ENCODE measurements at regions not wholly inside any gene's neighbourhood (a gene's known extent, or its start where the extent isn't known, plus 50 kb on each side); places are given as distances from the start of the nearest gene placed in this dataset.

DNA sequence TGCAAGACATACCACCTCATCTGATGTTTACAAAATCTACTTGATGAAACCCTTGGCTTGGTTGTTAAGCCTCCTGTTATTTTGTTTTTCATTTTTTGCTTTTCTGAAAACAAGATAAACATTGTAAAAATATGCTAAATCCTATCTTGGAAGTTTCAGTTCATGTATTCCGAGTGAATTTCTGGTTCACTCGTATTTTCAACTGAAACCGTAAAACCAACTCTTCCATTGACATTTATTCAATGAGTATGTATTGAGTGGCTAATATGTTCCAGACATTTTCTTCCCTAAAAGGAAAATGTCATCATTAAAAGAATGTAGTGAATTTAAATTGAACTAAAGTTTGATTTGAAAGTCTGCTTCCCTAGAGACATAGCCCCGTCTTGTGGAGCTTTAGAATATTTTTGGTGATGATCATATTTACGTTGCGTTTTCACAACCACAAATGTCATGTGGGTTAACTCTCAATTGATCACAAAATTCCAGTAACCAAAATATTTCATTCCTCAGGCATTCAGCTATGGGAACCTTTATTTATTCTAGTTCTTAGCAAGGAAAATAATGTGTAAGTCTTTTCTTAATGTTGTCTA is 204.2 kb downstream of the MBD2 start:
- no peak for DNase-seq (ENCODE audit: low spot score)

DNA sequence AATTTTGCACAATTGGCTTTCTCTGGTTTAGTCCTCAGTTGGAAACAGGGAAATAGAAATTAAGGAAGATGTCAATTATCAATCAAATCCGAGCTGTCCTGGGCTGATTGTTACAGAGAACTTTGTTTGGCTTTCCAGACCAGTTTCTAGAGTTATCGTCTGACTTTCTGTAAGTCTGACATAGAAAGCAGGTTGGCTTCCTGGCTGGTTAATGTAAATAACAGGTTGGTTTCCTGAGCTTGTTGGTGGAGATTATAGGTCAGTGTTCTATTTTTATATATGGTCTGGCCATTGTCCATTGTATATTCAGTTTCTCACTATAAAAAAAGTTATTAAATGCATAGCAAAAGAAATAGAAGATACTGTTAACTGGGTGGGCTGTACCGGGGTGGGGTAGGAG is 204.8 kb downstream of the MBD2 start:
- DNase-seq (ENCODE audit: low spot score), result no peak

DNA sequence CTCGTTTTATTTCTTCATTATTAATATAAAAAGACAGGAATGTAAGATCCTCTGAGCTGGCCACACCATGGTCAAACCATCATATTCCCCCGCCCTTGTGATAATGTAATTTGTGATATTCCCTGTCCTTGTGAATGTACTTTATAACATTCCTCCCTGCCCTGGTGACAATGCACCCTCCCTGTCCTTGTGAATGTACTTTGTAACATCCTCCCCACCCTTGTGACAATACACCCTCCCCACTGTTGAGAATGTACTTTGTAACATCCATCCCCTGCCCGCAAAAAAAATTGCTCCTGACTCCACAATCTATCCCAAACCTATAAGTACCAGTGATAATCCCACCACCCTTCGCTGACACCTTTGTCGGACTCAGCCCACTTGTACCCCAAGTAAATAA is 211.0 kb downstream of the MBD2 start:
- DNase-seq (ENCODE audit: low spot score), result no peak

DNA sequence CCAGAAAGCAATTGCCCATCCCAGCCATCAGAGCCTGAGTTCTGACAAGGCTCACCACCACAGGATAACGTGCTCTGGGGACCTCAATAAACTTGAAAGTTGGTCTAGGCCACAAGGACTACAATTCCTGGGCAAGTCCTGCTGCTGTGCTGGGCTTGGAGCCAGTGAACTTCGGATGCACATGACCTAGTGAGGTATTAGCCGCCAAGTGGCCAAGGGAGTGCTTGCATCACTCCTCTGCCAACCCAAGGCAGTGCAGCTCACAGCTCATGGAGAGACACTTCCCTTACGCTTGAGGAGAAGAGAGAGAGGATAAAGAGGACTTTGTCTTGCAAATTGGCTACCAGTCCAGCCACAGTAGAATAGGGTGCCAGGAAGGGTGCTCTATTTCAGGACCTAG is 219.6 kb downstream of the MBD2 start:
- peak; percentile 24 for DNase-seq (ENCODE audit: low spot score)

DNA sequence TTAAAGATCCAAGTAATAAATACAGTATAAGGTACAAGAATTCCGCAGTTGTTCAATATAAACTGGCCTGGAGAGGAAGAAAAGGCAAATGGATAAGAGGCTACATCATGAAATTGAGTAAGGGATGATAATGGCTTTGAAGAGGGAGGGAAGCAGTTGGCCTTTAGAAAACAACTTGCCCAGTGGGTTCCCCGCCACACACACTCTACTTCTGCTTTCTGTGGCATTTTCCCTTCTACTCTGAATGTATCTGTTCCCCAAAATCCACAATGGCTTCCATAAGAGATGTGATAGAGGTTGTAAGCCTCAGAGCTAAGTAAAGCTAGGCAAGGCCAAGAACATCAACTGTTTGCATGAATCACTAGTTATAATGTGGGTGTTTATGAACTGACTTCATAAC is 221.3 kb downstream of the MBD2 start:
- DNase-seq (ENCODE audit: low spot score), result no peak

DNA sequence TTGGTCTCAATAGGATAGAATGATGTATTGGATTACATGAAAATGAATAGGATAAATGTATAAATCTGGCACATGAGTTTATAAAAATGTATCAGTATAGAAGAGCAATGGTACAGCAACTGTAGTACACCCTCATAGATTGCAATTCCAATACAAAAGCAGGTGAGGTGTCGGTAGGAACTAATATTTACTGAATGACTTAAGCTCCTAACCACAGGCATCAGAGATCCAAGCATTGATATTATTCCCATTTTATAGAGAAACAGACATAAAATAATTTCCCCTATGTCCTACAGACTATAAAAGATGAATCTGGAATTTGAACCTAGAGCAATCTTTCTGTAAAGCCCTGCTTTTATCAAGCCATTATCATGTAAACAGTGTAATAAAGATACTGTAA is 227.4 kb downstream of the MBD2 start:
- DNase-seq (ENCODE audit: low spot score), result no peak

DNA sequence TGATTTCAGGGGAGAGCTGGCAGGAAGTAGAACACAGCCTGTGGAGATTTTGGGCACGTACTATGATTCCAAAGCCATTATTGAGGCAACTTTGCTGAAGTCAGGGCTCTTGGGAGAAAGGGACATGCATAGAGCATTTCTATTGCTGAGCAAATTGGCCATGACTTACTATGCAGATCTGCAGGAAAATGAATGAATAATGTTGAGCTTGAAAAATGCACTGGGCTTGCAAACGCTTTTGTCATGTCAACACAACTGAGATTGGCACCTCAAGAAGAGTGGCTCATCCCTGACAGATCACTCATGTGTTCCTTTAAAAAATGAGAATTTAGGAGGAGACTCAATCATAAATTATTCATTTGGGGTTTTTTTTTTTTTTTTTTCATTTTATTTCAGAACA is 230.5 kb downstream of the MBD2 start:
- DNase-seq (ENCODE audit: low spot score), result no peak

DNA sequence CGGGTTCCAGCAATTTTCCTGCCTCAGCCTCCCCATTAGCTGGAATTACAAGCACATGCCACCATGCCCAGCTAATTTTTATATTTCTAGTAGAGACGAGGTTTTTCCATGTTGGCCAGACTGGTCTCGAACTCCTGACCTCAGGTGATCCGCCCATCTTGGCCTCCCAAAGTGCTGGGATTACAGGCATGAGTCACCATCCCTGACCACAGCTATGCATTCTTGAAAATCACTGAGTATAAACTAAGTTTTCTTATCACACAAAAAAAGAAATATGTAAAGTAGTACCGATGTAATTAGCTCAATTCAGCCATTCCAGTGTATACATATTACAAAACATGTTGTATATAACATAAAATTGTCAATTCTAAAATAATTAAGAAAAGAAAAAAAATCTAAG is 232.7 kb downstream of the MBD2 start:
- DNase-seq (ENCODE audit: low spot score), result no peak

DNA sequence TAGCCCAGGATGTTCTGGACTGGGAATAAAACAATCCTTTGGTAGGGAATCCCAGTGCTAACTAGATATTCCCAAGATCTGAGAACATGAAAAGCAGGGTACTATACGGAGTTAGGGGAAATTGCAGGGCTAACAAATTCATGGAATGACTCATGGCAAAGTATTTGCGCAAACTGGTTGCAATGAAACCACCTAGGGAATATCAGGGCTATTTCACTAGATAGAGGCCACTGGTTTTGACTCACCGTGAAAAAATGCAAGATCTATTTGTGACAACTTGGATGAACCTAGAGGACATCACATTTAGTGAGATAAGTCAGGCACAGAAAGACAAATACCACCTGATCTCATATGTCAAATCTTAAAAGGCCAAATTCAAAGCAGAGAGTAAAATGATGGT is 233.3 kb downstream of the MBD2 start:
- no peak for DNase-seq (ENCODE audit: low spot score)

DNA sequence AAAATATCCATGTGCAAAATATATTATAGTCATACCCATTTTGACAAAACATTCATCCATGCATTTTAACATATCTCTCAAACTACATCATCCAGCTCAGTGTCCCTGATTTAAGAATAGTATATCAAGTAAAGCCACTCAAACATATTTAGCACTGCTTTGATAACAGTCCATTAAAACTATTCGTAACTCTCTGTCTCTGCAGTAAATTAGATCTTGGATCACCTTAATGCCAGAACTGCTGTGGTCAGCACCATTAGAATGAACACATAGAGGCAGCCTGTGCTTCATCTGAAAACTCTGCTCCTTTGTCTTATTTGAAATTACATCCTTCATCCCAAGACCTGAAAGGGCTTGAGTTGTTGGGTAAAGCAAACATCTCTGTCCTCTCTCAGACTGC is 234.0 kb downstream of the MBD2 start:
- DNase-seq (ENCODE audit: low spot score), result no peak

DNA sequence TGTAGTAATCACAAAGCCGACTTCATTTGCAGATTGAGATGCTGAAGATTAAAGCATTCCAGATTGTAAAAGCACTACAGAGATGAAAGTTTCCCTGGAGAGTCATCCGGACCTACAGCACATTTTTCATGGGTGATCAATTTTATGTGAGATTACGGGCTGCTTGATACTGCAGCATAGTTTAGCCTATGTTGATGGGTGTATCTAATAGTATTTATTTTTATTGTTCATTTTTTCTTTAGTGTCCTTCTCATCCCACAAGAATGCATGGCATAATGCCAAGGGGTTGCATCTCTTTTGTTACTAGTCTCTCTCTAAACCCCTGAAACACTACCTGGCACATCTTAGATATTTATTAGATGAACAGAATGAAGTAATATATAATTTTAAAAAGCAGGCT is 240.4 kb downstream of the MBD2 start:
- no peak for DNase-seq (ENCODE audit: low spot score)

DNA sequence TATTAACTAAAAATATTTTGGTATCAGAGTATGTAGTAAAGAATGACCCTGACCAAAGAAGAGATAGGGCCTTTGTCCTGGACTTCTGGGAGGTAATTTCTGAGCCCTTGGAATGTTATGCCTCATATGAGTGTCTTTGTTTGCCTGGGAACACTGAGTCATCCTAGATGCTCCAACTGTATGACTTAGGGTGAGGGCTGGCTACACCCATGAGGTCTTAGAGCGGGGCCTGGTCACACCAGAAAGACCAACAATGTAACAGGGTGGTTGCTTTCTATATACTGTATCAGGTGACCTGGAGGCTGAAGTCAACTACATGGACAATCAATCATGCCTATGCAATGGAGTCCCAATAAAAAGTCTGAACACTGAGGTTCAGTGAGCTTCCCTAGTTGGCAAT is 253.1 kb downstream of the MBD2 start:
- DNase-seq (ENCODE audit: low spot score), result no peak

DNA sequence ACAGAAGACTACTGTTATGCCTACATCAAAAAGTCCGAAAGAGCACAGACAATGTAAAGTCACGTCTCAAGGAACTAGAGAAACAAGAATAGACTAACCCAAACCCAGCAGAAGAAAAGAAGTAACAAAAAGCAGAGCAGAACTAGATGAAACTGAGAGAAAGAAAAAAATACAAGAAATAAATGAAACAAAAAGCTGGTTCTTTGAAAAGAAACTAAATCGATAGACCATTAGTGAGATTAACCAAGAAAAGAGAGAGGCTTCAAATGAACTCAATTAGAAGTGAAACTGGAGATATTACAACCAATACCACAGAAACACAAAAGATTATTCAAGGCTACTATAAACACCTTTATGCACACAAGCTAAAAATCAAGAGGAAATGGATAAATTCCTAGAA is 271.8 kb downstream of the MBD2 start:
- DNase-seq (ENCODE audit: low spot score), result no peak

DNA sequence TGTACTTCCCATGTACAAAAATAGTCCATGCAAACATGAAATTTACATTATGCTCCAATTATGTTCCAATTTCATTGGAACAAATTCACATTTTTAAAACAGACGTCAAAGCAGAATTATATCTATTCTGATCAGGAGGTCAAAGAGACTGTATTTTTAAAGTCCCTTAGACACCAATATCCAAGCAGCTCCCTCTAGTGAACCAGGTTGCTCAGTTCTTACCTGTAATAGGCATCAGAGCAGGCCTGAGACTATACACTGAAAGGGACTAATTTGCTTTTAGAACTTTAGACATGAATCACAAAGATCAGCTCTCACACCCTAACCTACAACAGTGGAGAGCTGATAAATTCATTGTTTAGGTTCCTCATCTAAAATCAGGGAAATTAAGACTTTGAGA is 273.9 kb downstream of the MBD2 start:
- DNase-seq (ENCODE audit: low spot score), result no peak

DNA sequence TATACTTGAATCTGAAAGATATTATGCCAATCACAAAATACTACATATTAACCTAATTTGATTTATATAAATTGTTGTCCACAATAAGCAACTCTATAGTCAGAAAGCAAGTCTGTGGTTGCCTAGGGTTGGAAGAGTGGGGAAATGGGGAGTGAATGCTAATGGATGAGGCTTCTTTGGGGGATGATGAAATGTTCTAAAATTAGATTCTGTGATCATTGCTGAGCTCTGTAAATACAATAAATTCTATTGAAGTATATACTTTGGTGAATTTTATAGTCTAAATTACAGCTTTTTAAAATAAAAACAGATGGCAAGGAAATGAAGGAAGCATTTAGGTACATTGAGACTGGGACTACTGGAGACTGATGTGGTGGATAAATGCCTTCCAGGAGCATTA is 275.5 kb downstream of the MBD2 start:
- no peak for DNase-seq (ENCODE audit: low spot score)

DNA sequence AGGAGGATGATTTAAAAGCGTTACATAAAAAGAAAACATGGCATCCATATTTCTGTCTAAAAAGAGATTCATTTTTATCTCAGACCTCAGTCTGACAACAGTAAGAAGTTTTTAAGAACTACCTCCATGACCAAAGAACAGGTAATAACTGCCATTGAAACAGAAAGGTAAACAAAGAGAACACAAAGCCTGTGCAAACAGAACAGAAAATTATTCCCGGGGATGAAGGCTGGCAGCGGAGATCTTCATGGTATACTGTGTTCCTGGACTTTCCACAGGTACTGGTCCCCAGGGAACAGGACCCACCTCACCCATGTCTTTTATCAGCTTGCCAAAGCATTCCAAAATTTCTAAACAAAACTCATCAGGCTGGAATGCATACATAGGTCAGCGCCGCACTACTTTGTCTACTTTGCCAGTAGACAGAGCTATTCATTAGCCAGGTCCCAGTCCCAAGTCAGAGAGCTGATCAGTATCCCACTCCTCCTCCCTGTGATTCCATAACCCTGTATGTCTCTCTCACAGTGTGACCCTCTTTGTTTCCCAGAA is 277.3 kb downstream of the MBD2 start:
- DNase-seq (ENCODE audit: low spot score), result no peak

DNA sequence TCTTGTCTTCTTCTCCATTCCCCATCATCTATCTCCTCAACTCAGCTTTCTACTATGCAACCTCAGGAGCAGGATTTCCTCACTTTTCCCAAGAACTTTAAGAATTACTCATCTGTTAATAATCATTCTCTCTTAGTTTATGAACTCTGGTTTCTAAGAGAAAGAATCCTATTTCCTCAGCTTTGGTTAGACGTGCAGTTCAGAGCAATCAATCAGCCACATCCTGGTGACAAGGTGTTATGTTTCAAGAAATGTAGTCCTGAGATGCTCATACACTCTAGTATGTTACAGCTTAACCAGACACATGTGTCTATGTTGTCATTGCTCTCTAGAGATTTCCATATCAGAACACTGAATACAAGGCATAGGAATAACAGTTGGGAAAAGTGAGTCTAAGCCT is 277.9 kb downstream of the MBD2 start:
- no peak for DNase-seq (ENCODE audit: low spot score)

DNA sequence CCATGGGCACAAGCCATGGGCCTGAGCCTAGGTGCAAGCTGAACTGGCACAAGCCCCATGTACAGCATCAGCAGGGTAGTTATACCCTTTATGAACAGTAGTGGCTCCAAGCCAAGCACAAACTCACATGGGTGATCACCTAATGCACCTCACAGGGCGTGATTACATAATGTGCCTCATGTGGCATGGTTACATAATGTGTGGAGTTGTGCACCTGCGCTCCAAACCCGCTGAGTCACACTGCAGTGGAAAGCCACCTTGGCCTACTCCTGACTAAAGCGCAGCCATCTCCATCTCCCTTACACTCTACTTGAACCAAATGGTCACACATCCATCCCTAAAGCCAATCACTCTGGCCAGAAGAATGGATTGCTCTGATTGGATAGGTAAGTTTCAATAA is 279.7 kb downstream of the MBD2 start:
- peak; percentile 62 for DNase-seq (ENCODE audit: low spot score)

DNA sequence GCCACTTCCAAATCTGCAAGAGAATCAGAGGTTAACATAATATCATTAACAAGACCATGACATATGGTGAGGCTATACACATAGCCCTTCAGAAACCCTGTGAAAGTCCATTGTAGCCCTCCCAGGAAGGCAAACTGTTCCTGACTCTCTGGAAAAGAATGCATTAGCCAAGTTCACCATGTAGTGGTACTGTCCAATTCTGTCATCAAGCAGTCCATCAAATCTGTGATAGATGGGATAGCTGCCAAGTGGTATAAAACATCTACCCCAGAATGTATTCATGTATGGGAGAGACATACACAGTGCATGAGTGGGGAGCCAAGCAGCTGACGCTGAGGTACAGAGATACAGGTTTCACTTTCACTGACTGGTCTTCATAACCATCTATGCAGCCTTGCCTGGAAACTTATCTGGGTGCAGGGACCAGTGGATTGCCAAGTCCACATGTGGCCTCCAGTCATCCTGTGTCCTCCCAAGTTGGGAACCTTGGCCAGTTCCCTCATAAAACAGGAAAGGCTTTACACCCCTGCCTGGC is 281.1 kb downstream of the MBD2 start:
- no peak for DNase-seq (ENCODE audit: low spot score)

DNA sequence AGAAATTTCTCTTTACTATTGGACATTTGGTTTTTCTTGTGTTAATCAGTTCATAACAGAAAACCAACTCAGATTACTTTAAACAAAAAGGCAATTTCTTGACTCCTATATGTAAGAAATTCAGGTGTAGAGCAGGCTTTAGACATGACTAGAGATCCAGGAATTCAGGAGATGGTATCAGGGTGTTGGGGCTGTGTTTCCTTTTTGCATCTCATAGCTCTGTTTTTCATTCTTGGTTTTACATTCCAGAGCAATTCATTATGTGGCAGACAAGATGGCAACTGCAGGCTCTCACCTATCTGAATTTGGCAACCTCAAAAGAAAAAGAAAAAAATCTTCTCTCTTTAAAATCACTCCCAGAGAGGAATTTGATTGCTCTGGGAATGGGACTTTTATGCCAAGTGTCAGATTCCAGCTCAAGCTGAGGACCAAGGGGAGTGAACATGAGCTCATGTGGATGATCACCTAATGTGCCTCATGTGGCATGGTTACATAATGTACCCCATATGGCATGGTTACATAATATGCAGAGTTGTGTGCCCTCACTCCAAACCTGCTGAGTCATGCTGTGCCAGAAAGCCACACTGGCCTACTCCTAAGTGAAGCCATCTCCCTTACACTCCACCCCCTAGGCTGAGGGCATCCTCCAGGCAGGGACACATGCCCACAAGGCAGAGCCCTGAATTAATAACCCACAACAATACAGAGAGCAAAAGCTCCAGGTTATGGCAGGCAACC is 282.7 kb downstream of the MBD2 start:
- DNase-seq (ENCODE audit: low spot score), result no peak

DNA sequence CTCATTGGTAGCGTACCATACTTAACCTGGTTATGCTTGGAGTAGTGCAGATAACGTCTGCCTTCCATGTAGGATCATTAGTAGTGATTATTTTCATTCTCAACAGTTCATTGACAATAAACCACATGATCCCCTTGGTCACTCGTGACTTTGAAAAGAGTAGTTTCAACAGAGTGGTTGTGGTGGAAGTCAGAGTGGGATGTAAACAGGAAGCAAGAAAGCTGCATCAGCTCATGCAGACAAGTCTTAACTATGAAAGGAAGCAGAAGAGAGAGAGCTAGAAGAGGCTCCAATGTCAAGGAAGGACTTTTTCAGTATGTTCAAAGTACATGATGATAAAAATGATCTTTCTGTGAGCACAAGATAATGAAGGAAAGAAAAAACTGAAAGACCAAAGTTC is 287.4 kb downstream of the MBD2 start:
- no peak for DNase-seq (ENCODE audit: low spot score)

DNA sequence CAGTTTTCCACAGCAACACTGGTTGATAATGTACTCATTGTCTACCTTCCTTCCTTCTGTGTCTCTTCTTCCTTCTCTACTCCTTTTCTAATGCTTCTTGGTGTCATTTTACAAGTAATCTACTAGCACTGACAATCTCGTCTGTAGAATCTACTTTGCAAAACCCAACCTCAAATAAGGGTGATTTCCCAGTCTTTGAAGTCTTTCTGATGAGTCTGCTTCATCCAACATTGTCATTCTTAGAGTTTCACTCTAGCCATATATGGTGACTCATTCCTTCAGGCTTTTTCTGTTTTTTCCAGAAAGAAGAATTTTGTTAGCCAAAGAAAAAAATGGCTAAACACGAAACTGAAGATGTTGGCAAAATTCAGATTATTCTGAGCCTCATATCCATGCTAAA is 288.7 kb downstream of the MBD2 start:
- DNase-seq (ENCODE audit: low spot score), result no peak

DNA sequence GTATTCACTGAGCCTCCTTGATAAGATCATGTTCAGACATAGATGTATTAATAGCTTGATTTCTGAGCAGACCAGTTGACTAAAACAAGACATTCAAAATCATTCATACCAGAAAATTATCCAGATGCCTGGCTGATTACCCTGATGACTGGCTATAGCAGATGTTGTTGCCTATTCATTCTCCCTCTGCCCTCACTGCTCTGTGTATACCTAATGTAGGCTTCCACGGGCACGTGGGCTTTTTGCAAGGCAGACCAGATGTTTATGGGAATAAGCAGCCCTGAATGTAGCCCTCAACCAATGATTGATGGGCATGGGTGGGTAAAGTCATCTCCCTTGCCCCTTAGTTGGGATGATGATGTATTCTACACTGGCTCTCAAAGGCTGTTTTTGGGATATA is 289.1 kb downstream of the MBD2 start:
- no peak for DNase-seq (ENCODE audit: low spot score)

Data from NAMALWA (cell line).